ENCODE measurements at regions not wholly inside any gene's neighbourhood (a gene's known extent, or its start where the extent isn't known, plus 50 kb on each side); places are given as distances from the start of the nearest gene placed in this dataset.
A peak's percentile ranks its signal among the peaks of the same experiment; 100 is the strongest.
"Not testable (repeated sequence)": the region's sequence is repeated elsewhere in the genome, so short reads cannot be mapped to it uniquely, and the experiment has no call there.

- DNase-seq (ENCODE audit: low read depth, low spot score) = no peak
These were observed 888.0 kb downstream of the EPHA4 start for GRCh38 chr2:220684099-220684498.

GRCh38 chr2:220687231-220687843, 884.8 kb downstream of the EPHA4 start:
- DNase-seq (ENCODE audit: low read depth, low spot score) = peak; percentile 6

- no peak for DNase-seq (ENCODE audit: low read depth, low spot score)
These were observed 876.5 kb downstream of the EPHA4 start for GRCh38 chr2:220695397-220696279.

- DNase-seq (ENCODE audit: low read depth, low spot score) = no peak
These were observed 875.8 kb downstream of the EPHA4 start for GRCh38 chr2:220696280-220696669.

- no peak for DNase-seq (ENCODE audit: low read depth, low spot score)
These were observed 875.1 kb downstream of the EPHA4 start for GRCh38 chr2:220697011-220697410.

- no peak for DNase-seq (ENCODE audit: low read depth, low spot score)
These were observed 871.0 kb downstream of the EPHA4 start for GRCh38 chr2:220701115-220701514.

GRCh38 chr2:220703279-220703678, 868.8 kb downstream of the EPHA4 start:
- DNase-seq (ENCODE audit: low read depth, low spot score) = no peak

GRCh38 chr2:220704081-220704480, 868.0 kb downstream of the EPHA4 start:
- no peak for DNase-seq (ENCODE audit: low read depth, low spot score)

- DNase-seq (ENCODE audit: low read depth, low spot score) = no peak
These were observed 867.3 kb downstream of the EPHA4 start for GRCh38 chr2:220704810-220705209.

- DNase-seq (ENCODE audit: low read depth, low spot score) = no peak
These were observed 866.4 kb downstream of the EPHA4 start for GRCh38 chr2:220705678-220706077.

GRCh38 chr2:220707261-220707660, 864.8 kb downstream of the EPHA4 start:
- DNase-seq (ENCODE audit: low read depth, low spot score) = no peak

GRCh38 chr2:220708366-220708765, 863.7 kb downstream of the EPHA4 start:
- DNase-seq (ENCODE audit: low read depth, low spot score) = no peak

GRCh38 chr2:220717283-220717682, 854.8 kb downstream of the EPHA4 start:
- no peak for DNase-seq (ENCODE audit: low read depth, low spot score)

GRCh38 chr2:220736778-220737177, 835.3 kb downstream of the EPHA4 start:
- DNase-seq (ENCODE audit: low read depth, low spot score) = no peak

- no peak for DNase-seq (ENCODE audit: low read depth, low spot score)
These were observed 828.9 kb downstream of the EPHA4 start for GRCh38 chr2:220743203-220743602.

- no peak for DNase-seq (ENCODE audit: low read depth, low spot score)
These were observed 827.2 kb downstream of the EPHA4 start for GRCh38 chr2:220744861-220745260.

- DNase-seq (ENCODE audit: low read depth, low spot score) = no peak
These were observed 826.4 kb downstream of the EPHA4 start for GRCh38 chr2:220745682-220746081.

GRCh38 chr2:220747736-220748135, 824.4 kb downstream of the EPHA4 start:
- no peak for DNase-seq (ENCODE audit: low read depth, low spot score)

- DNase-seq (ENCODE audit: low read depth, low spot score) = no peak
These were observed 823.1 kb downstream of the EPHA4 start for GRCh38 chr2:220748875-220749479.

- no peak for DNase-seq (ENCODE audit: low read depth, low spot score)
These were observed 818.6 kb downstream of the EPHA4 start for GRCh38 chr2:220753486-220753885.

GRCh38 chr2:220756653-220757052, 815.5 kb downstream of the EPHA4 start:
- no peak for DNase-seq (ENCODE audit: low read depth, low spot score)

- not testable (repeated sequence) for DNase-seq (ENCODE audit: low read depth, low spot score)
These were observed 813.7 kb downstream of the EPHA4 start for GRCh38 chr2:220758376-220758775.

- no peak for DNase-seq (ENCODE audit: low read depth, low spot score)
These were observed 807.9 kb downstream of the EPHA4 start for GRCh38 chr2:220764171-220764570.
